Dermis blood vessel endothelial cell (primary cell): ENCODE measurements at regions not wholly inside any gene's neighbourhood (a gene's known extent, or its start where the extent isn't known, plus 50 kb on each side); places are given as distances from the start of the nearest gene placed in this dataset.

Experiments
- DNase-seq: peaks from one replicate; pipeline ENCODE4 v3.0.0; 2010

DNA sequence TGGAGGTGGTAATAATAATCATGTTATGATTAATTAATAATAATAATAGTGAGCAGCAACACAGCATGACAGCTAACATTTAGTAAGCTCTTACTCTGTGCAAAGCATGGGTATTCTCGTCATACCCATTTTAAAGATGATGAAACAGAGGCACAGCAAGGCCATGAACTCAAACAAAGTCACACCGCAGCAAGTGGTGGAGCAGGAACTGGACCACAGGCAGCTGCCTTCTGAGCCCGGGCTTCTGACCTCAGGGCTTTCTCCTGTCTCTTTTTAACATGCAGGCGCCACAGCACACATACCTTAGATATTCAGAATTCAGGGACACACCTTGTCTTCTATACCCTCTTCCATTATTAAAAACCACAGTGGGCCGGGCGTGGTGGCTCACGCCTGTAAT is 50.7 kb upstream of the SPATA12 start:
- no peak for DNase-seq

DNA sequence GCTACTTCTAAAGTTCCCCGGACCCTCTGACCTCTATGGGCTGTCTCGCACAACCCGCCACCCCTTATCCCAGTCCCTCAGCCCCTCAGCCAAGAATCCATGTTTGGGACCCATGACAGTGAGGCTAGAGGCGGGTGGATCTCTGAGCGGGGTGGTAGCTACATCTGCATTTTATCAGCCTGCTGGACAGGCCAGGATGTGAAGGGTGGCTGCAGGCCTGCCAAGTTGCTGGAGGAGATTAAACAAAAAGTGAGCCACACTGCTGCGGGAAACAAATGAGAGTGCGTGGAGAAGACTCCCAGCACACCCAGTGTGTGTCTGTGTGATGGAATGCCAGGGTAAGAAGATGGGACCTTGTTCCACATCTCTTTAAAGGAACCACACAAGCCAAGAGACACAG is 51.1 kb upstream of the SPATA12 start:
- no peak for DNase-seq

DNA sequence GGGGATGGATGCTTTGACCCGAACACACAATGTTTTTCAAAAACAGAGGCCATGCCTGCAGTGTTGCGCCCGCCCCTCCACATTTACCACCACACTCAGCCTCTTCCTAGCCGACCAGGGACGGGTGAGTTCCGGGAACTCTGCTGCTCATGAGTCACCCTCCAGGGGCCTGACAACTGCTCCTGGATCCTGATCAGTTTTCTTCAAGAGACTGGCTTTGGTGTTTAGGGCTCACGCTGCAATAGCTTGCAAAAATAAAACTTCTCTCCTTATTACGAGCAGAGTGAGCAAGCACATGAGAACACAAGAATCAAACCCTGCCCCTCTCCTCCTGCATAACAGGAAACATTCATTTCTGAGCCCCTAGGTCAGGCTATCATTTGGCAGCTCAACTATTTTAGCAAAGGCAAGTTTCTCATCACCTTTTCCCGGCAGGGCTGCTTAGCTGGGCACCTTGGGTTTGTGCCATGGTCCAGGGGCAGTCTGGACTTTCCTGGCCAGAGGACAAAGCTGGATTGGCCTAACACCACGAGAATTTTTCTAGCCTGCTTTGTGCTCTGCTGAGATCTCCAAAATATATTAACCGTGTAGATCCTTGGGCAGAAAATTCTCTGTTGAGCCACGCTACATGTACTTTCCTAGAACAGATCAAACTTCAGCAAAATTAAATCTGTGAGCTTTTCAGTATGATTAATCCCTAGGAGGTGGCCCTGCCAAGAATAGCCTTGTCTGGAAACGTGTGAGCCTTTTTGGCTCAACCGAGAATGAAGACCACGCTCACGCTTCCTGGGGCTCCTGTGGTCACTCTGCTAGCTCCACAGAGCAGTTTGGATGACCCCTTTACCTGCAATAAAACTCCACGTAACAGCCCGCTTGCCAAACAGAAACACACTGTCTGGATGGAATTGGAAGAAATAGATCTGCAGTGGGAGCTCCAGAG is 52.7 kb upstream of the SPATA12 start:
- peak; percentile 76 for DNase-seq

DNA sequence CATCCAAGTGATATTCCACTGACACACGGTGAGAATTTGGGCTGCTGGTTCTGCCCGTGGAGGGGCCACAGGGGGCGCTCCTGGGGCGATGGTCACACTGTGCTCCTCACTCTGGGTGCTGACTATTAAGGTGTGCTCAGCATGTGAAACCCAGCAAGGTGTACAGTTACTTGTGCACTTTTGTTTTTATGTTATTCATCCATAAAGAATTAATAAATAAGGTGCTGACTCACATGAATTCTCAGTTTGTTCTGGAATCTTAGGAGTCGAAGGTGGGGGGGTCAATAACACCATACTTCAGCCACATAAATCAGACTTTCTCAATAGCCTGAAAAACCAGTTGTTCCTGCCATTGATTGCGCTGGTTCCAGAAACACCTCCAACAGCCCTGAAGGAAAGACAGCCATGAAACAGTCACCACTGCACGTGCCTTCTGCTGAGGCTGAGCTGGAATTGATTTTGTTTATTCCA is 53.5 kb upstream of the SPATA12 start:
- no peak for DNase-seq

DNA sequence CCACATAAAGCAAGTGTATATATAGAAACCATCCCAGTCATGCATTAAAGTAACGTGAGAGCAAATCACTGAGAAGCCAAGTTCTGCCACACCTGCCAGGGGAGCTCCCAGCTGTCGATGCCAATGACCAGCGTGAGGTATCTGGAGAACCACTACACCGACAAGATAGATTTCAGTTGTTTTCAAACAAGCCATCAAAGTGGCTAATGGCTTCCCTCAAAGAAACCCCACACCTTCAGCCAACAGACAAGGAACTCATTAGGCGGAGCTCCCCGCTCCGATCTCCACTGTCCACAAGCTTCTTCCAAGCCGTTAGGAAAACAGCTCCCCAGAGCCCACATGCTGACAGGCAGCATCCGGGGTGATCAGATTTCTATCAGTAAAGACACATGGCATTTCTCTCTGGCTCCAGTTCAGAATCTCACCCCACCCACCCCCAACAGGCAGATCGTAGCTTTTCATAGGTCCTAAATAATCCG is 54.2 kb upstream of the SPATA12 start:
- no peak for DNase-seq

DNA sequence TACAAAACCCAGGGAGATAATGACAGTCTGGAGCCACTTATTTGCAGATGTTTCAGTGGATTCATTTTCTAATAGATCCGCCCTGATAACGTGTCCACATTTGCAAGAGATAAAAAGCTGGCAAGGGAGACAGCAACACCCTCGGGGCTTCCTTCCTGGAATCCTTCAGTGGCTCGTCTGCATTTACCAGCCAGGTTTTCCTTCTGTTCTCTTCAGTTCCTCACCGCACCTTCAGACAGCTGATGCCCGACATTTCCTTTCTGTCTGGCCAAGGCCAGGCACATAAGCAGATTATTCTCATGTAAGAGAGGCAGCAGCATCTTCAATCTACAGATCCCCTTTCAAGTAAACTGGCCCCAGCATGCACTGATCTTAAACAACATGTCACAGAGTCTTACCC is 56.2 kb upstream of the SPATA12 start:
- no peak for DNase-seq

DNA sequence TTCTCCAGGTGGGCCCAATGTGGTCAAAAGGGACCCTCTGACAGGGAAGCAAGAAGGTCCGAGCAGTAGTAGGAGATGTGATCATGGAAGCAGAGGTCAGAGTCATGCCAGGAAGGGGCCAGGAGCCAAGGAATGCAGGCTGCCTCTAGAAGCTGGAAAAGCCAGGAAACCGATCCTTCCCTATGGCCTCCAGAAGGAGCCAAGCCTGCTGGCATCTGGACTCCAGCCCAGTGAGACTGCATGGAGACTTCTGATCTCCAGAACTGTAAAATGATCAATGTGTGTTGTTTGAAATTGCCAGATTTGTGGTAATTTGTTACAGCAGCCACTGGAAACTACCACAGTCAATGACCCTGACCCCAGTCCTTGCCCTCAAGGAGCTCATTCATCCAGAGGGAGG is 56.8 kb upstream of the SPATA12 start:
- DNase-seq, result no peak

DNA sequence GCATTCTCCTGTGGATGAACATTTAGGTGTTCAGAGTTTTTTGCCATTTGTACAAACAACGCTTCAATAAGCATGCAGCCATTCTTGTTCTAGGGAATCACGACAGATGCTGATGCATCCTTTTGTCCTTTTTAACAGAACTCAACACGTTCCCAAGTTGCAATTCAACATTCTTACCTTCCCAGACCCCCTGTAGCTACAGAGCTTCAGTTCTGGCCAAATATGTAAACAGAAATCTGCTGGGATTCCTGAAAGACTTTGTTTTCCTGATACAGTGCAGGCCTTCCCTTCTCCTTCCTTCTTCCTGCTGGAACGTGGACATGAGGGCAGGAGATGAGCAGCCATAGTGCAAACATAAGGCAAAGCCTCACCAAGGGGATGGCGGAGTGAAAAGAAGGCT is 59.1 kb upstream of the SPATA12 start:
- no peak for DNase-seq

DNA sequence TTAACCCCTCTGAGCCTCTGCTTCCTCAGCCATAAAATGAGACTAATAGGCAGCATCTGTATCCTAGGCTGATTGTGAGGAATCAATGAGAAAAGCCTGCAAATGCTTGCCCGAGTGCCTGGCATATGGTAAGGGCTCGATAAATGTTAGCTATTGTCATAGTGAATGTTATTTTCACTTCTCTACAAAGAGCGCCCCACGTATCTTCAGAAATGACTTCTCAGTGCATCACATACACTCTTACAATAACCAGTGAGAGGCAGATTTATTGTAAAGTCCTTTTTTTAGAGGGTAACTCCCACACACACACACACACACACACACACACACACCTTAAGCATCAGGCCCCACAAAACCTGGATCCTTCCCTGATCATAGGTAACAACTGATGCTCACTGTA is 60.5 kb upstream of the SPATA12 start:
- DNase-seq, result no peak

DNA sequence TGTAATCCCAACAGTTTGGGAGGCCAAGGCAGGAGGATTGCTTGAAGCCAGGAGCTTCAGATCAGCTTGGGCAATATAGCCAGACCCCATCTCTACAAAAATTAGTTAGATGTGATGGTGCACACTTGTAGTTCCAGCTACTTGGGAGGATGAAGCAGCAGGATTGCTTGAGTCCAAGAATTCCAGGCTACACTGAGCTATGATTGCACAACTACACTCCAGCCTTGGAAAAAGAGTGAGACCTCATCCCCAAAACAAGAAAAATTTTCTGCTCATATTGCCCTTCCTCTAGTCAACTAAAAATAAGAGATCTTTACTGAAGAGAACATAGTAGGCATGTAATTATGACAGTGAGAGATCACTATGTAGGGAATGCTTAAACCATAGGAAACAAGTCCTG is 60.9 kb upstream of the SPATA12 start:
- DNase-seq, result no peak

DNA sequence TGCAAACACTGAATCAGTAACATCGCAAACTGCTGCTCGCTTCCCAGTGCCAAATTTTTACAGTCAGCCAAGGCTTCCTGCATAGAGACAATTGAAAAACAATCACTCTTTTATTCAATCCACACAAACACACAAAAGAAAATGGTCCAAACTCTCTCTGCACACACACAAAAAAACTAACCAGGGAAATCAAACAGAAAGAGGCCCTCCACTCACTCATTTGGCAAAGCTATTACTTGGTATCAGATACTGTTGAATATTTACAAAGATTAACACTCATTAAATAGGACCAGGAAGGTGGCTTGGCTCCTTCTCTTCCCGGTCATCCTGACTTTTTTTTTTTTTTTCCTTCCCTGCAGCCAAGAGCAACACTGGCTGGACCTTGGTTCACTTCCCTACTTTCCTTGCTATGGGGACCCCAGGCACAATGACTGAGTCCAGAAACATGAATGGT is 62.4 kb upstream of the SPATA12 start:
- DNase-seq, result peak; percentile 48

DNA sequence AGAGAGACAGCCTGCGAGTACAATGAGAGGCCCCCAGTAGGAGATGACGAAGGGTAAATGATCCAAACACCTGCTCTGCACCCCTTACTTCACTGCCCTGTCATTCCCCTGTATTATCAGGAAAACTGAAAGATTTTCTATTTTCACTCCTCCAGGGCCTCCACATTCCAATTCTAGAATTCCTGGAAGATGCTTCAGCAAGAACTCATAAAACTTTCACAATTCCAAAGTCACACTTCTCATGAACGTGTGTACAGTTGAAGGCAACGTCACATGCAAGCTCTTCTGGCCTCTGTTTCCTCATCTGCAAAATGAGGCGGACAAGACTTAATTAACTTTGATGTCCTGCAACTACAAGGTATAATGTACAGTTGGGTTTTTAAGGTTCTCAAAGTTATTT is 62.8 kb upstream of the SPATA12 start:
- DNase-seq, result no peak

DNA sequence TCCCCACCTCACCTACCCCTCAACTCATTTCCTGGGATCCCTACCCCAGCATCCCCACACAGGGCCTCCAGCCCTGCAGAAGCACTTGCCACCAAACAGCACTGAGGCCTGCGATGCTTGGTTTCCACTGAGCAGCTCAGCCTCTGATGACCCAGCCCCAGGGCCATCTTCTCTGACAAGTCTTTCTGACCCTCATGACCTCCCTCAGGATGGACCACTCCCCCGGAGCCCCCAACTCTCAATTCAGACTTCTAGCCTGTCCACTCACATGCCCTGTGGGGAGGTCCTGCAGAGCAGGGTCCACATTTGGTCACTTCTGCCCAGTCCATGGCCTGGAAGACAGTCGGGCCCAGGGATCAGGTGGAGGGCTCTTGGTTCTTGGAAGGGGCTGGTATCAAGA is 63.4 kb upstream of the SPATA12 start:
- DNase-seq, result no peak

DNA sequence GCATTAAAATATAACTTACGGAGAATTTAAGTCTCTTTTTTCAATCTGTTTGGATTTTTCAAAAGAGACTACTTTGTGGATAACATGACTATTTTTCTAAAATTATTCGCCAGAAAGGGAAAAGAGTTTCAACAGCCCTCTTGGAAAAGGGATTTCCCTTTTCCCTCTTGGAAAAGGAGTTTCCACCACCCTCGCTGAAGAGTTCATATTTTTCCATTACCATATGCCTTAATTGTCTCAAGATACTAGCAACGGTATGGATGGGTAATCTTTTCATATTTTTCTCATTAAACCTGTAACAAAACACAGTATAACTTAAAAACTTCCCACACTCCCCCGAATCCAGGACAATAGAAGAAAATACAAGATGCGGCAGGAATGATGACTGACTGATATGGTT is 66.1 kb upstream of the SPATA12 start:
- DNase-seq, result no peak

DNA sequence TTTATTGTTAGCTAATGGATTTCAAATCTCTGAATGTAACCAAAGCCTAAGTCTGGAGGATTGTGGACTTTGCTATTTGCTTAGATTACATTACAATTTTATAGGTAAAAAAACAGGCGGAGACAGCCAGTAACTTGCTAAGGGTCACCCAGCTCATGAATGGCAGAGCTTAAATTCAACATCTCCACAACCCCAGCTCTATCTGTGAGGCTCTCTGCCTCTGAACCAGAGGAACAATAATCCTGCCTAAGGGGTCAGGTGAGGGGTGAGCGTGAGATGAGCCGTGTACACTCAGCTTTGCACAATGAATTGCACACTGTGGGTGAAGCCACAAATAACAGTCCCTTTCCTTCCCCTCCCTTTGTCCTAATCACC is 69.8 kb upstream of the SPATA12 start:
- no peak for DNase-seq

DNA sequence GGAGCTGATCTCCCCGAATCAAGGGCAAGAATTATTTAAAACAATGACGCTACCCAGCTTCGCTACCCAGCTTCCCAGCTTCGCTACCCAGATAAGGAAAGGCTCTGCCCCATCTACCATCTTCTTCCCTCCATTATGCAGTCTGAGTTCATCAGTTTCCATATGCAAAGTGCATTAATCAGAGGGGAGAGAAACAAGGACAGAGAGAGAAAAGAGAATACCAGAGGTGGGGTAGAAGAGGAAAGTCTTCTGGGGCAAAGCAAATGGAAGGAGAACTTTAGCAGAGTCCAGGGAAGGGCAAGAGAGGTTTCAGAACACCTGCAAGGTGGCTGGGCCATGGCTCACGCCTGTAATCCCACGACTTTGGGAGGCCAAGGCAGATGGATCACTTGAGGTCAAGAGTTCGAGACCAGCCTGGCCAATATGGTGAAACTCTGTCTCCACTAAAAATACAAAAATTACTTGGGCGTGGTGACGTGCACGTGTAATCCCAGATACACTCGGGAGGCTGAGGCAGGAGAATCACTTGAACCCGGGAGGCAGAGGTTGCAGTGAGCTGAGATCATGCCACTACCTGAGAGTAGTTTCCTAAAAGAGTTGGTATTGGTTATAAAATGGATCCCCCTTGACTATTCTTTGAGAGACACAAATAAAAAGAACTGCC is 70.4 kb upstream of the SPATA12 start:
- DNase-seq, result no peak

DNA sequence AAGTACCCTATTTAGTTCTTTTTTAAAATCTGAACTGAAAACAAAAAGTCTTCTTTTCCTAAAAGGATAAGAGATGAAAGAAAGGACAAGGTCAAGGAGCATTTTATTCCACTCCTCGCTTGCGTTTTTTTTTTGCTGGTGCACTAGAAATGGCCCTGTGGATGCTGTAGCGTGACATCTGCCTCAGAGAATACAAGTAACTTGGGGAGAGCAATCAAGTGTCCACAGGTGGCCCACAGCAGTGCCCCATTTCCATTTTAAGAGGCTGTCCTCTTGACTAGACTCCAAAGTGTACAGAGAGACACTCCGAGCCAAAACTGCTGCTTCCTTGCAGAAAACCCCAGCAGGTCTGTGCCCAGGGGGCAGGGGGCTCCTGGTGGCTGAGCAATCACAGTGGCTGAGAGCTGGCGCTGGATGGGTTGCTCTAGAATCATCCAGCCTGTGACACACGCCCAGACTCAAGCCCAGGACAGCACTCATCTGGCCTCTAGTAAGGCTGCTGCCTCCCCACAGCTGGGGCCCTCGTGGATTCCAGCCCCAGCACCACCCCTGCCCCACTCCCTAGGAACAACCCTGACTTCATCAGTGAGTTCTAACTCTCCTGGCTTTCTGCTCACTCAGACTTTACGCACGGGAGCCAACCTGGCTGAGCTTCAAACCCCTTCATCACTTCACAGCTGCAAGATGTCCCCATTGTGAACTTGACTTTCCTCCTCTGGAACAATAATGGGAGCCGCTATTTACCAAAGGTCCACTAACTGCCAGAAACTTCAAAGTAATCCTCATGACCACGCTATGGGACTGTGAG is 71.1 kb upstream of the SPATA12 start:
- DNase-seq, result no peak

DNA sequence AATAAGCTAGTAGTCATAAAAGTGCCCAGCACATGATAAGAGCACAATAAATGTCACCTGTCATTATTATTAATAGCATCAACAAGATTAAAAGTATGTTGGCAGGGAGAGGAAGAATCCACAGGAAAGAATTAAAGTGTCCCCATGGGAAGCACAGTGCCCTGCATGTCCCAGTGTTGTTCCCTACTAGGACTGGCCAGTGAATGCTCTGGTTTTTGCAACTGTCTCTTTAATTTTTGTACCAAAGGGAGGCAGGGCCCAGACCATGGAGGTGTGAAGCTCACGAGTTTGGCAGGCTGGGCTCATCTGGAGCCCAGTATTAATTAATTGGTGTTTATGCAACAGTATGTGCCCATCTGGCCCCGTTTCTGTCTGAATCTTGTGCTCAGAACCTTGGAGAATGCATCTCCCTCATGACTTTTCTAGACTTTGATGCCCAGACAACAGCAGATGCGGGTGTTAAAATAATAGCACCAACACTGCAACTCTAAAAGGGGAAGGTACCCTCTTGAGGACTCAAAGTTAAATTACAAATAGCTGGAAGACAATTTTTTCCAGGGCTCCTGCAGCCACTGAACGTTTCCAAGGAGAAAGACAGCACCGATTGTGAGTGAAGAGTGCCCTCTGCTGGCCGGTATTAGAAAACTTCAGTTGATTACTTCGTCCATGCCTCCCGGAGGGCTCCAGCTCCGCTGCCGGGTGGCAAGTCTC is 71.9 kb upstream of the SPATA12 start:
- peak; percentile 93 for DNase-seq

DNA sequence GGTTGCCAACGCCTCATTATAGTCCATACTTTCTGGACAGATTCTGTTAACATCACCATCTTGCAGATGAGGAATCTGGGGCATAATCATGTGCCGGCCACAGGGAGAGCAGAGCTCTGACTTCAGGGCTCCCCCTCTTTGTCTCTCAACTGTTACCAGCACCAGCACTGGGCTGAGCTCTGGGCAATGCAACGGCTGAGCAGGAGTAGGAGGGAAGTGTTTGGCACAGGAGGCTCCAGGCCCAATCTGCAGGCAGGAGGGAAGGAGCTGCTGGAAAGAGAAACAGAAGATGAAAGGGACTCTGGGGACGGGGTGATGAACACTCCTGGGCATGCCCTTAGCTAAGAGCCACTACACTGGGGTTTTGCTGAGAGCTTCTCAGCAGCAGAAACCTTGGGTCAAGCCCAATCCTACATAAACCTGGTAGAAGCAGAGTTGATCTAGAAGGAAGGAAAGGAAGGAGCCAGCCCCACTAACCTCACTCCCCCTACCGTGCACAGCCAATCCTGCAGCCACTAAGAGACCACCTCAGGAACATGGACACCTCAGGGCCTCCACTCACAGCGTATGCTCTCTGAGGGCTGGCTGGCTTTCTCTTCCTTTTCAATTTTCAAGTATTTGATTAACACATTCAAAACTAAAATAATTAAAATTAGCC is 73.1 kb upstream of the SPATA12 start:
- DNase-seq, result peak; percentile 65

DNA sequence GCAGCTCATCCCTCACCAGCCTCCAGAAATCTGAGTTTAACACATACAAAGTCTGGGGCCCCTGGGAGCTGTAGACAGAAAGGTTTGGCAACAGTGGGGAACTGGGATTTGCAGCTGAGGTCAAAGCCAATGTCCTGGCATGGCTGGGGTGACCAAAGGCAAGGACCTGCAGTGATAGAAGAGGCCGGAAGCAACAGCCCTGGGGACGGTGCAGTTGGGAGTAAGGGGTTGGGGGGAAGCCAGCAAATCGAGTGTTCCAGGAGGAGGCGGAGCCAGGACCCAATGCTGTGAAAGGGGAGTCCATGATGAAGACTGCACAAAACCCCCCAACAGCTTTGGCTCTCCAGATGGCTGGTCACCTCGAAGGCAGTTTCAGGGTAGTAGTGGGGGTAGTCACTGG is 74.1 kb upstream of the SPATA12 start:
- DNase-seq, result no peak

DNA sequence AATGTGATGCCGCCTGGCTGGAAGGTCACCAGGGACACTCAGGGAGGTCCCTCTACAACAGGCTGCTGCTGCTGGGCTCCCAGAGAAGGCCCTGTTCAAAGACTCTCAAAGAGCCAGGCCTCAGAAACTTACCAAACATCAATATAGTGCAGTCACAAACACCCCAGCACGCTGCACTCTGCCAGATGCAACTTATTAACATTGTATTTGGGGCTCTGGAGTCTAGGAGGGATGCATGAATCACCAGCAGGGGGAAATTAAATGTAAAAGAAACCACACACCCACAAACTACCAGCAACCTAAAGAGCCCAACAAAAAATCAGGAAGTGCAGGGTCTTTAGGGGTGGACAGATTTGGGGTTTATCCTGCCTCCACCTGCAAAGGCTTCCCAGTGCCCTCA is 74.6 kb upstream of the SPATA12 start:
- no peak for DNase-seq

DNA sequence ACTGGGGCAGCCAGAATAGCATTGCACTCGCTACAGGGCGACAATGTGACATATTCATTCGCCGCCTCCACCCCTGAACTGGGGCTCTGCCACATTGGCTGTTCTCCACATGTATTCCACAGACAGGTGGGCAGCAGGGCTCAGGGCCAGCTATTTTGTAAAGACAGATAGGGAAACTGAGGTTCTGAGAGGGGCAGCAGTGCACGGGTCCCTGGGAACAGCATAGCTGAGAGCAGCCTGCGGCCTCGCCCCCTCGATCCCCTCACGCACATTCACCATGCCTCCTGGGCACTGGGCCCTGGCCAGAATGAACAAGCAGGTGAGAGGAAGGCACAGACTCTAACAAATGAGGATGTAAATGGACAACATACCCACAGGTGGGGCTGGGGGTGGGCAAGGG is 75.0 kb upstream of the SPATA12 start:
- DNase-seq, result no peak
